ENCODE measurements at regions not wholly inside any gene's neighbourhood (a gene's known extent, or its start where the extent isn't known, plus 50 kb on each side); places are given as distances from the start of the nearest gene placed in this dataset.

DNA sequence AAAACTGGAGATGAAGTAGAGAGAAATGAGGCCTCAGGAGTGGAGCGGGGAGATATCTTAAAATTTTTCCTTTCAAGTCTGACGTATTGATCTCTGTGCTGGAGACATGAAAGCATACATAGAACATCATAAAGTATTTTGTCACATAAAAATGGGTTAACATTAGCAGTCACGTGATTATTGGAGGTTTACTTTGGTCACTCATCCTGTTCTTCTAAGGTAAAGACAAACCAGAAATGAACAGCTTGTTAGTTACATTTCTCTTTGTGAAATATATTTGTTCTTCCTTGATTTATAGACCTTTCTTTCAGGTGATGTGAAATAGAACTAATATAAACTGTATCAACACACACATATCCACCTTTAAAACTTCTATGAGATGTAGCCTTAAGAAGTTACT is 324.1 kb downstream of the SQOR start:
- TF ChIP-seq CTCF (IDR thresholded peaks at IDR 0.05) (no peak), ZFX (IDR thresholded peaks at IDR 0.05; ENCODE audit: borderline replicate concordance) (no peak)
